AG09309 (cell line): ENCODE measurements at regions not wholly inside any gene's neighbourhood (a gene's known extent, or its start where the extent isn't known, plus 50 kb on each side); places are given as distances from the start of the nearest gene placed in this dataset.

ENCODE experiments used
- DNase-seq: peaks from one replicate; pipeline ENCODE4 v3.0.0-alpha.2; 2010; ENCODE audit warnings: low read depth
- H3K4me3 ChIP-seq: 2 replicates; pipeline ENCODE4 v1.5.1; 2011; ENCODE audit warnings: mild to moderate bottlenecking, low read depth, low read length, moderate library complexity; ENCODE audit not compliant: control insufficient read depth
- TF ChIP-seq, protein P1 (sequence below): IDR thresholded peaks from 2 replicates; pipeline ENCODE4 v1.5.1; 2011; ENCODE audit warnings: mild to moderate bottlenecking, low read depth, low read length, inconsistent platforms; ENCODE audit not compliant: insufficient read depth, control insufficient read depth; ENCODE audit errors: missing control alignments

DNA sequence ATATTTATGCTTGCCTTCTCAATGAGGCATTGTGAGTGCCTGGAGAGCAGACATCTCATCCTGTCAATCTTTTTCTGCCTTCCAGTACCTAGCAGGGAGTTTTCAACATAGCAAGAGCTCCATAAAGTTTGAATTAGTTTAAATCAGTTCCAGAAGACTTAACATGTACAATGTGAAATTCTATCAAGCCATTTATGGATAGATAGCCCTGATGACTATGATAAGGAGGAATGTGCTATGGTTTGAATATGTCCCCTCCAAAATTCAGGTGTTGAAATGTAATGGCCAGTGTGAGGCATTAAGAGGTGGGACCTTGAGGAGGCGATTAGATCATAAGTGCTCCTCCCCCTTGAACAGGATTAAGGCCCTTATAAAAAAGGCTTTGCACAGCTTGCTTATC is 306.9 kb upstream of the SMARCA2 start:
- DNase-seq: no peak
- TF ChIP-seq, protein P1, sequence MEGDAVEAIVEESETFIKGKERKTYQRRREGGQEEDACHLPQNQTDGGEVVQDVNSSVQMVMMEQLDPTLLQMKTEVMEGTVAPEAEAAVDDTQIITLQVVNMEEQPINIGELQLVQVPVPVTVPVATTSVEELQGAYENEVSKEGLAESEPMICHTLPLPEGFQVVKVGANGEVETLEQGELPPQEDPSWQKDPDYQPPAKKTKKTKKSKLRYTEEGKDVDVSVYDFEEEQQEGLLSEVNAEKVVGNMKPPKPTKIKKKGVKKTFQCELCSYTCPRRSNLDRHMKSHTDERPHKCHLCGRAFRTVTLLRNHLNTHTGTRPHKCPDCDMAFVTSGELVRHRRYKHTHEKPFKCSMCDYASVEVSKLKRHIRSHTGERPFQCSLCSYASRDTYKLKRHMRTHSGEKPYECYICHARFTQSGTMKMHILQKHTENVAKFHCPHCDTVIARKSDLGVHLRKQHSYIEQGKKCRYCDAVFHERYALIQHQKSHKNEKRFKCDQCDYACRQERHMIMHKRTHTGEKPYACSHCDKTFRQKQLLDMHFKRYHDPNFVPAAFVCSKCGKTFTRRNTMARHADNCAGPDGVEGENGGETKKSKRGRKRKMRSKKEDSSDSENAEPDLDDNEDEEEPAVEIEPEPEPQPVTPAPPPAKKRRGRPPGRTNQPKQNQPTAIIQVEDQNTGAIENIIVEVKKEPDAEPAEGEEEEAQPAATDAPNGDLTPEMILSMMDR: no peak
- no peak overlapping the region for H3K4me3 ChIP-seq

DNA sequence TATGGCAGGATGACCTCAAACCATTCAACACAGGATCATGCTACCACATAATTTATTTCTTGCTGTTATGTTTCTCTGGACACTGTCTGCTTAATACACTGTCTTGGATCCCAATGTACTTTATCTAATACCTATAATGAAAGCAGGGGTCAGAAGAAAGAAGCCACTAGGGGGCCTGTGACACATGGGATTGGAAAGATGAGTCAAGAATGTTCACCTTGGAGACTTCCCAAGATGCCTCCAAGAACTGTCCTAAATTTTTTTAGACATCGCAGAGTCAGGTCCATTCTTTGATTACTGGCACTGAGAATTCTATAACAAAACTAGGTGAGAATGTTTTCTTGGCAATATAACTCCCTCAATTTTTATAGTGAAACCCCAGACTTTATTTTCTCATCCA is 305.8 kb upstream of the SMARCA2 start:
- TF ChIP-seq, protein P1: peak; percentile 9
- H3K4me3 ChIP-seq: no peak overlapping the region
- no peak for DNase-seq

DNA sequence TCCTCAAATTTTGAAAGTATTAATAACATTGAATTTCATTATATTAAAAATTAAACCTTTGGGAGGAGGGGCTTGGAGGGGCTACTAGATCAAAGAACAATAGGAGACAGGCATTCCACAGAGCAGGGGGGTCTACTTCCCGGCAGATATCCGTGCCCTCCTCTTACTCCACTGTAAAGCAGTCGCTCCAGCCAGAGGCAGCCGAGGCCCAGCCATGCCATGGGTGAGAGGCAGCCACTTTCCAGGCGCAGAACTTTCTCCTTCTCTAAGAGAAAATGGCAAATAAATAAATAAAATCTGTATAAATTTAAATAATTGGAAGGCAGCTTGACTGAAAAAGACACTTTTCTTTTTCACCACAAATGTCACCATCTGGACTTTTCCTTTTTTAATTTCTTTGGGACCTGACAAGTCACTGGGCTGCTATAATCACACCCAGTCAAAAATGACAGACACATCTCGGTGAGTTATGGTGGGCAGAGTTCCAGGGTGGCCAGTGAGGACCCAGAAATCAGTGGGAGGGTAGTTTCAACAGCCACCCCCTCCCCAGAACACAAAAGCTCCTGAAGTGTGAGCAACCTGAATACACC is 302.2 kb upstream of the SMARCA2 start:
- TF ChIP-seq, protein P1: no peak
- DNase-seq: no peak
- no peak overlapping the region for H3K4me3 ChIP-seq

DNA sequence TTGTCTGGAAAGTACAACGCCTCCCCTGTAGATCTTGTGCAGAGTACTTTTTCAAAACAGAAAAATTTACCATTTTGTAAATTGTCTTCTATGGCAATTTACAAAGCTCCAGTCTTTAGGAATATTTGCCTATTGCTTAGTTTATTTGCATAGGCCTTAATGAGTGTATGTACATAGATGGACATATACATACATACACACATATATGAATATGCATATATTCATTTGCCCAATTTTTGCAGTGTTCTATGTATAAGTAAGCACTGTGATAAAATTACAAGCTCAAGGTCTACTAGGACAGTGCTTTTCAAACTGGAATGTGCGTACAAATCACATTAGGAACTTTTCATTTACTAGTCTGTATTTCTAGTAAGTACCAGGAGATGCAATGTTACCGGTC is 301.3 kb upstream of the SMARCA2 start:
- no peak overlapping the region for H3K4me3 ChIP-seq
- no peak for DNase-seq
- TF ChIP-seq, protein P1: no peak

DNA sequence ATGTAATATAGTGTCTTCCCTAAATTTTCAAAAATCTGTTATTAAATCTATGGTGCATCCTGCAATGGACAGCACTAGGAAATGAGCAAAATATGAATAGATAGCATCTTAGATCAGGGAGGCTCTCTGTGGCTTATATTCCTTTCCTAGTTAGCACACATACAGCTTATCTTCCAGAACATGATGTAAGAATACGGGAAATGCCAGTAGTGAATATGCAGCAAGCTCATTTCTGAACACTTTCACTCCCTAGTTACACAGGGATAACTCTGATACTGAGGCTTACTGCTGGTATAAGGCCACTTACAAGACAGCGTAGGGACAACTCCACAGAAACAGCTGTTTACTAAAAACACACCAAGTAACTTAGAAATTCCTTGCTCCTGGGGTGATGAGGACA is 297.3 kb upstream of the SMARCA2 start:
- TF ChIP-seq, protein P1: no peak
- H3K4me3 ChIP-seq: no peak overlapping the region
- DNase-seq: no peak

DNA sequence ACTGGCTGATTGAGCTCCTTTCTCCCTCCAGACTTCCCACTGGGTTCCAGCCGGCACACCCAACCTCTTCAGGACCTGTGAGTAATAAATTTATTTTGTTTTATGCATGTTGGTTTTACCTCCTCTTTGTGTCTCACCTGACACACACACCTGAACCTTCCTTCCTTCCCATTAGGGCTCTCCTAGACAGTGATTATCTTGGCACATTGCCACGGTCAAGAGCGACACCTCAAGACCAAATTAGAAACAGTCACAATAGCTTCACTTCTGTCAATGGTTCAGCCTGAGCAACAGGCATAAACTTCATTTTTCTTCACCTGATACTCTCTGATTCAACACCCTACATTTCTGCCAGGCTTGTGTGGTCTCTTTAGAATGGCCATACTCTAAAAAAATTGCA is 296.3 kb upstream of the SMARCA2 start:
- TF ChIP-seq, protein P1: no peak
- DNase-seq: no peak
- H3K4me3 ChIP-seq: no peak overlapping the region

DNA sequence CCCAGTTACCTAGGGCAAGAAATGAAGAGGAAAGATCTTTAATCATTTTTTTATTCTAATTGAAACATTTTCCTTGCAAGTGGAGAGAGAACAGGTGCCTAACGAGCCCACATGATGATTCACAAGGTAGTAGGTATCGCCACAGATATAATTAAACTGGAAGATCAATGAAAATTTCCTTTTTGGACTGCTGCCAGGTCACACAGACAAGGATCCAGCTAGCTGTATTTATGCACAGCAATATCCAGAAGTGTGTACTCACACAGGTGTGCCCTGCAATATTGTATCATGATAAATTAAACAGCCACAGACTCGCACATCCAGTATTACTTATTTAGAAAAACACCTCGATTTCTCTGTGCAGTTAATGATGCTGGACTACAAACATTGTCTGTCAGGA is 294.0 kb upstream of the SMARCA2 start:
- TF ChIP-seq, protein P1: no peak
- H3K4me3 ChIP-seq: no peak overlapping the region
- DNase-seq: no peak
